ENCODE measurements at regions not wholly inside any gene's neighbourhood (a gene's known extent, or its start where the extent isn't known, plus 50 kb on each side); places are given as distances from the start of the nearest gene placed in this dataset.
"Not testable (repeated sequence)": the region's sequence is repeated elsewhere in the genome, so short reads cannot be mapped to it uniquely, and the experiment has no call there.

GRCh38 chr5:91243852-91244251 is 139.3 kb downstream of the ARRDC3 start:
- H3K4me1 Mint-ChIP-seq (ENCODE audit: low read depth) = peaks cover 2% of the 10 kb centered on the region
- no peak for DNase-seq (ENCODE audit: low spot score)
- peaks cover 18% of the 10 kb centered on the region for H3K9me3 Mint-ChIP-seq
- no peak overlapping the region for H3K4me3 Mint-ChIP-seq
- peaks cover 4% of the 10 kb centered on the region for H3K27me3 Mint-ChIP-seq (ENCODE audit: low read depth)
- peaks cover 2% of the 10 kb centered on the region for H3K36me3 Mint-ChIP-seq (ENCODE audit: low read depth)
- H3K27ac Mint-ChIP-seq = no peak overlapping the region

- H3K9me3 Mint-ChIP-seq = peaks cover 18% of the 10 kb centered on the region
- H3K27ac Mint-ChIP-seq = no peak overlapping the region
- DNase-seq (ENCODE audit: low spot score) = no peak
- peaks cover 2% of the 10 kb centered on the region for H3K4me1 Mint-ChIP-seq (ENCODE audit: low read depth)
- peaks cover 4% of the 10 kb centered on the region for H3K27me3 Mint-ChIP-seq (ENCODE audit: low read depth)
- peaks cover 2% of the 10 kb centered on the region for H3K36me3 Mint-ChIP-seq (ENCODE audit: low read depth)
- no peak overlapping the region for H3K4me3 Mint-ChIP-seq
Measured at GRCh38 chr5:91243286-91243685, 139.8 kb downstream of the ARRDC3 start.

- not testable (repeated sequence) for H3K4me3 Mint-ChIP-seq
- H3K9me3 Mint-ChIP-seq = peaks cover 18% of the 10 kb centered on the region
Measured at GRCh38 chr5:91241460-91241859, 141.7 kb downstream of the ARRDC3 start.

GRCh38 chr5:91240175-91240574 is 142.9 kb downstream of the ARRDC3 start:
- Mint-ChIP-seq H3K36me3 (ENCODE audit: low read depth) (peaks cover 2% of the 10 kb centered on the region), H3K4me3 (no peak overlapping the region), H3K9me3 (peaks cover 18% of the 10 kb centered on the region), H3K27me3 (ENCODE audit: low read depth) (peaks cover 9% of the 10 kb centered on the region), H3K4me1 (ENCODE audit: low read depth) (peaks cover 2% of the 10 kb centered on the region), H3K27ac (no peak overlapping the region)
- no peak for DNase-seq (ENCODE audit: low spot score)

More at GRCh38 chr5:91241460-91241859, 141.7 kb downstream of the ARRDC3 start:
- not testable (repeated sequence) for H3K27me3 Mint-ChIP-seq (ENCODE audit: low read depth); H3K4me1 Mint-ChIP-seq (ENCODE audit: low read depth); H3K27ac Mint-ChIP-seq; H3K36me3 Mint-ChIP-seq (ENCODE audit: low read depth); DNase-seq (ENCODE audit: low spot score)

- no peak overlapping the region for H3K4me3 Mint-ChIP-seq
- no peak overlapping the region for H3K27ac Mint-ChIP-seq
- peaks cover 4% of the 10 kb centered on the region for H3K36me3 Mint-ChIP-seq (ENCODE audit: low read depth)
- H3K27me3 Mint-ChIP-seq (ENCODE audit: low read depth) = peaks cover 16% of the 10 kb centered on the region
- no peak for DNase-seq (ENCODE audit: low spot score)
- H3K9me3 Mint-ChIP-seq = peaks cover 5% of the 10 kb centered on the region
- H3K4me1 Mint-ChIP-seq (ENCODE audit: low read depth) = no peaks in the 10 kb centered on the region
Measured at GRCh38 chr5:91235271-91235694, 147.8 kb downstream of the ARRDC3 start.

- peaks cover 6% of the 10 kb centered on the region for H3K36me3 Mint-ChIP-seq (ENCODE audit: low read depth)
- no peak overlapping the region for H3K4me3 Mint-ChIP-seq
- no peaks in the 10 kb centered on the region for H3K4me1 Mint-ChIP-seq (ENCODE audit: low read depth)
- DNase-seq (ENCODE audit: low spot score) = no peak
- peaks cover 27% of the 10 kb centered on the region for H3K9me3 Mint-ChIP-seq
- no peak overlapping the region for H3K27ac Mint-ChIP-seq
- peaks cover 16% of the 10 kb centered on the region for H3K27me3 Mint-ChIP-seq (ENCODE audit: low read depth)
Measured at GRCh38 chr5:91232523-91232922, 150.6 kb downstream of the ARRDC3 start.

GRCh38 chr5:91229031-91229727 is 153.9 kb downstream of the ARRDC3 start:
- peaks cover 6% of the 10 kb centered on the region for H3K36me3 Mint-ChIP-seq (ENCODE audit: low read depth)
- H3K4me1 Mint-ChIP-seq (ENCODE audit: low read depth) = no peaks in the 10 kb centered on the region
- H3K4me3 Mint-ChIP-seq = no peak overlapping the region
- H3K27ac Mint-ChIP-seq = no peak overlapping the region
- peaks cover 14% of the 10 kb centered on the region for H3K27me3 Mint-ChIP-seq (ENCODE audit: low read depth)
- peaks cover 27% of the 10 kb centered on the region for H3K9me3 Mint-ChIP-seq
- DNase-seq (ENCODE audit: low spot score) = no peak

- peaks cover 27% of the 10 kb centered on the region for H3K9me3 Mint-ChIP-seq
- peaks cover 6% of the 10 kb centered on the region for H3K36me3 Mint-ChIP-seq (ENCODE audit: low read depth)
- H3K27me3 Mint-ChIP-seq (ENCODE audit: low read depth) = peaks cover 12% of the 10 kb centered on the region
- H3K4me1 Mint-ChIP-seq (ENCODE audit: low read depth) = no peaks in the 10 kb centered on the region
- H3K27ac Mint-ChIP-seq = no peak overlapping the region
- DNase-seq (ENCODE audit: low spot score) = no peak
- H3K4me3 Mint-ChIP-seq = no peak overlapping the region
Measured at GRCh38 chr5:91228188-91228587, 154.9 kb downstream of the ARRDC3 start.

- DNase-seq (ENCODE audit: low spot score) = peak; percentile 8
- H3K4me1 Mint-ChIP-seq (ENCODE audit: low read depth) = no peaks in the 10 kb centered on the region
- no peak overlapping the region for H3K4me3 Mint-ChIP-seq
- no peak overlapping the region for H3K27ac Mint-ChIP-seq
- H3K36me3 Mint-ChIP-seq (ENCODE audit: low read depth) = peaks cover 6% of the 10 kb centered on the region
- H3K9me3 Mint-ChIP-seq = peaks cover 26% of the 10 kb centered on the region
- peaks cover 12% of the 10 kb centered on the region for H3K27me3 Mint-ChIP-seq (ENCODE audit: low read depth)
Measured at GRCh38 chr5:91225848-91226686, 157.1 kb downstream of the ARRDC3 start.

- no peaks in the 10 kb centered on the region for H3K4me1 Mint-ChIP-seq (ENCODE audit: low read depth)
- H3K9me3 Mint-ChIP-seq = peaks cover 19% of the 10 kb centered on the region
- peaks cover 12% of the 10 kb centered on the region for H3K27me3 Mint-ChIP-seq (ENCODE audit: low read depth)
- H3K36me3 Mint-ChIP-seq (ENCODE audit: low read depth) = peaks cover 2% of the 10 kb centered on the region
- no peak overlapping the region for H3K4me3 Mint-ChIP-seq
- no peak overlapping the region for H3K27ac Mint-ChIP-seq
- no peak for DNase-seq (ENCODE audit: low spot score)
Measured at GRCh38 chr5:91224969-91225368, 158.1 kb downstream of the ARRDC3 start.

- H3K9me3 Mint-ChIP-seq = peaks cover 14% of the 10 kb centered on the region
- DNase-seq (ENCODE audit: low spot score) = no peak
- peaks cover under 1% of the 10 kb centered on the region for H3K36me3 Mint-ChIP-seq (ENCODE audit: low read depth)
- H3K4me3 Mint-ChIP-seq = no peak overlapping the region
- H3K4me1 Mint-ChIP-seq (ENCODE audit: low read depth) = no peaks in the 10 kb centered on the region
- H3K27ac Mint-ChIP-seq = no peak overlapping the region
- peaks cover 12% of the 10 kb centered on the region for H3K27me3 Mint-ChIP-seq (ENCODE audit: low read depth)
Measured at GRCh38 chr5:91224456-91224855, 158.7 kb downstream of the ARRDC3 start.

GRCh38 chr5:91223886-91224285 is 159.2 kb downstream of the ARRDC3 start:
- H3K4me1 Mint-ChIP-seq (ENCODE audit: low read depth) = peaks cover 3% of the 10 kb centered on the region
- H3K27ac Mint-ChIP-seq = no peak overlapping the region
- no peaks in the 10 kb centered on the region for H3K36me3 Mint-ChIP-seq (ENCODE audit: low read depth)
- peaks cover 8% of the 10 kb centered on the region for H3K9me3 Mint-ChIP-seq
- peaks cover 12% of the 10 kb centered on the region for H3K27me3 Mint-ChIP-seq (ENCODE audit: low read depth)
- no peak for DNase-seq (ENCODE audit: low spot score)
- H3K4me3 Mint-ChIP-seq = no peak overlapping the region

- Mint-ChIP-seq H3K9me3 (no peaks in the 10 kb centered on the region), H3K36me3 (ENCODE audit: low read depth) (no peaks in the 10 kb centered on the region), H3K27ac (no peak overlapping the region), H3K4me3 (no peak overlapping the region), H3K4me1 (ENCODE audit: low read depth) (peaks cover 4% of the 10 kb centered on the region), H3K27me3 (ENCODE audit: low read depth) (peaks cover 9% of the 10 kb centered on the region)
- DNase-seq (ENCODE audit: low spot score) = no peak
Measured at GRCh38 chr5:91222482-91222881, 160.6 kb downstream of the ARRDC3 start.

- Mint-ChIP-seq H3K9me3 (no peaks in the 10 kb centered on the region), H3K4me3 (no peak overlapping the region), H3K36me3 (ENCODE audit: low read depth) (no peaks in the 10 kb centered on the region), H3K4me1 (ENCODE audit: low read depth) (peaks cover 4% of the 10 kb centered on the region), H3K27ac (no peak overlapping the region), H3K27me3 (ENCODE audit: low read depth) (peaks cover 8% of the 10 kb centered on the region)
- DNase-seq (ENCODE audit: low spot score) = no peak
Measured at GRCh38 chr5:91221917-91222316, 161.2 kb downstream of the ARRDC3 start.

Measured in T-helper 2 cell treated with Interferon-gamma antibody and Interleukin-4, amounts not matched to agents 5 μg/mL and 100 μg/mL, for 36 hours (primary cell).